ENCODE measurements at regions not wholly inside any gene's neighbourhood (a gene's known extent, or its start where the extent isn't known, plus 50 kb on each side); places are given as distances from the start of the nearest gene placed in this dataset.

GRCh38 chr3:181330821-181331563 lies 341.5 kb upstream of the DNAJC19 start:
- TF ChIP-seq CTCF (conservative IDR thresholded peaks at IDR 0.05; ENCODE audit: low read depth in 2 of 2) = no peak
- no peak for TF ChIP-seq POLR2AphosphoS5 (IDR thresholded peaks at IDR 0.05; ENCODE audit: low read depth)
- no peak for TF ChIP-seq EZH2phosphoT487 (IDR thresholded peaks at IDR 0.05; ENCODE audit: unreplicated experiment)
- no peak for TF ChIP-seq EZH2 (IDR thresholded peaks at IDR 0.05; ENCODE audit: low read depth, unreplicated experiment)
- no peak for TF ChIP-seq NANOG (IDR thresholded peaks at IDR 0.05; ENCODE audit: borderline replicate concordance)
- no peak for TF ChIP-seq REST (IDR thresholded peaks at IDR 0.05; ENCODE audit: unreplicated experiment)
- no peak for TF ChIP-seq JUNB (IDR thresholded peaks at IDR 0.05; ENCODE audit: unreplicated experiment)
- TF ChIP-seq CREB1 (CRISPR knock-in tag; IDR thresholded peaks at IDR 0.05; ENCODE audit: low read depth) = no peak
- TF ChIP-seq ZNF114 (CRISPR knock-in tag; IDR thresholded peaks at IDR 0.05) = no peak
- TF ChIP-seq ZNF462 (CRISPR knock-in tag; IDR thresholded peaks at IDR 0.05) = no peak

Measured in GM23338 (cell line).